Ishikawa (cell line): ENCODE measurements at regions not wholly inside any gene's neighbourhood (a gene's known extent, or its start where the extent isn't known, plus 50 kb on each side); places are given as distances from the start of the nearest gene placed in this dataset.

Experiments used
- EGR1 ChIP-seq: IDR thresholded peaks from 2 replicates; pipeline ENCODE4 v1.6.1; 2012
- EP300 ChIP-seq: IDR thresholded peaks from 2 replicates; pipeline ENCODE4 v1.6.1; 2012; ENCODE audit warnings: borderline replicate concordance
- REST ChIP-seq: IDR thresholded peaks from 2 replicates; pipeline ENCODE4 v1.6.1; 2012; ENCODE audit warnings: low read depth, mild to moderate bottlenecking
- YY1 ChIP-seq: IDR thresholded peaks from 2 replicates; pipeline ENCODE4 v1.6.1; 2012; ENCODE audit warnings: low read depth

DNA sequence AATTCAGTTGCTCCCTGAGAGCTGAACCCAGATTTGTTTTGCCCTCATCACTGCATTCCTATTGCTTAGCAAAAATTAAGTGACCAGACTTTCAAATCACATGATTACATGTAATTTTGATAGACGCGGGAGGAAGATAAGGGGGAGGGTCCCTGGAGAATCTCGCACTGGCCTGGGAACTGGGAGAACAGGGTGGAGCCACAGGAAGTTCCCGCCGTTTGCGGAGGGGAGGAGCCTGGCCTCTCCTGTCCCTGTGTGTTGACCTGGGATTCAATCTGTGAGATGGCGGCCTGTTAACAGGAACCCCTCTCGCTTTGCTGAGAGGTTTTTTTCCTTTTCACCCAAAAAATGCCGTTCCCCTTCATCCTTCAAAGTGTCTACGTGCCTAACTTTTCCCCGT, 142.9 kb upstream of the OR13F1 start:
- TF ChIP-seq EP300 (no peak), EGR1 (no peak), YY1 (no peak), REST (no peak)
